ENCODE measurements at regions not wholly inside any gene's neighbourhood (a gene's known extent, or its start where the extent isn't known, plus 50 kb on each side); places are given as distances from the start of the nearest gene placed in this dataset.
"Not testable (repeated sequence)": the region's sequence is repeated elsewhere in the genome, so short reads cannot be mapped to it uniquely, and the experiment has no call there.

DNA sequence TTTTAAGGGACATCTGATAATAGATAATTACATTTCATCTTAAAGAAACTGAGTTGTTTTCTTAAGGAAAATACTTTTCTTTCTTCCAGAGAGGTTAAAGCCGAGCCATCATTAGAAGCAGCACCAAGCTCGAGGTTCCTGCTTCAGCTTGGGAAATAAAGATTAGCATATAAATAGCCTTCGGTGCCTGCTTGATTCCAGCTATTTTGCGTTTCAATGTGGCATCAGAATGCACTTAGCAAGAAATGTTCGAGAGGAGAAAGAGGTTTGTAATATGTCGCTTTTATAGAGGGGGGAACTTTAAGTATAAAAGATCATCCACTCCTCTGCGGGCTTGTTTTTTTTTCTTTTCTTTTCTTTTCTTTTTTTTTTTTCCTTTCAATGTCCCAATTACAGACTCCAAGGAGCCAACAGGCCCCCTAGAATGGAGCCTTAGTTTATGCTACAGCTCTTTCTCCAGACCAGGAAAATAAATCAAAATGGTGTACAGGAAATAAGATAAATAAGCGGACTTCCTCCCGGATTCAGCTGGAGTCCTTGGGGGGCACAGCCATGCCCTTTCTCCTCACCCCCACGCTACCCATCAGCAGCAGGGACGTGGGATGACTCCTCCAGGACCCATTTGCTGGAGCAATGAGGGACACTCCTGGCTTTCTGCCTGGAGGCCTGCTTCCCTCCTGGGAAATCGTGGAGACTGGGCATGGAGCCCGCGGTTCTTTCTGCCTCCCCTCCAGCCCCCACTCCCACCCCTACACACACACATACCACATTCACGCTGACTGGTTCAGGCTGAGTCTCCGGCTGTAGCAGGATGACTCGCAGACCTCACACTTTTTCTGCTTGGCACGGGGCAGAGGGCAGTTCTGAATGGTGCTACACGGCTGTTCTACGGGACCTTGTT lies 131.6 kb downstream of the RRAGC start:
- BruUV-seq (replicated peaks): no TSS peak
- Mint-ChIP-seq H3K36me3 (ENCODE audit: insufficient read depth, unreplicated experiment) (no peaks in the 10 kb centered on the region), H3K27ac (ENCODE audit: low read depth, unreplicated experiment) (no peak overlapping the region), H3K4me3 (ENCODE audit: unreplicated experiment) (no peak overlapping the region), H3K9me3 (ENCODE audit: unreplicated experiment) (no peaks in the 10 kb centered on the region), H3K4me1 (ENCODE audit: insufficient read depth, unreplicated experiment) (peaks cover 21% of the 10 kb centered on the region), H3K27me3 (ENCODE audit: insufficient read depth, unreplicated experiment) (peaks cover 25% of the 10 kb centered on the region)
- ChIA-PET CTCF (no interaction called here), POLR2A (interaction anchor here (0.7 kb wide), 1 partner anchor 12 kb away, joined by 3 read pairs; no protein-coding TSS in a partner anchor)
- intact Hi-C loops (cut with micrococcal nuclease): no loop called here
- TF ChIP-seq, protein P1, sequence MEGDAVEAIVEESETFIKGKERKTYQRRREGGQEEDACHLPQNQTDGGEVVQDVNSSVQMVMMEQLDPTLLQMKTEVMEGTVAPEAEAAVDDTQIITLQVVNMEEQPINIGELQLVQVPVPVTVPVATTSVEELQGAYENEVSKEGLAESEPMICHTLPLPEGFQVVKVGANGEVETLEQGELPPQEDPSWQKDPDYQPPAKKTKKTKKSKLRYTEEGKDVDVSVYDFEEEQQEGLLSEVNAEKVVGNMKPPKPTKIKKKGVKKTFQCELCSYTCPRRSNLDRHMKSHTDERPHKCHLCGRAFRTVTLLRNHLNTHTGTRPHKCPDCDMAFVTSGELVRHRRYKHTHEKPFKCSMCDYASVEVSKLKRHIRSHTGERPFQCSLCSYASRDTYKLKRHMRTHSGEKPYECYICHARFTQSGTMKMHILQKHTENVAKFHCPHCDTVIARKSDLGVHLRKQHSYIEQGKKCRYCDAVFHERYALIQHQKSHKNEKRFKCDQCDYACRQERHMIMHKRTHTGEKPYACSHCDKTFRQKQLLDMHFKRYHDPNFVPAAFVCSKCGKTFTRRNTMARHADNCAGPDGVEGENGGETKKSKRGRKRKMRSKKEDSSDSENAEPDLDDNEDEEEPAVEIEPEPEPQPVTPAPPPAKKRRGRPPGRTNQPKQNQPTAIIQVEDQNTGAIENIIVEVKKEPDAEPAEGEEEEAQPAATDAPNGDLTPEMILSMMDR (IDR thresholded peaks at IDR 0.05; ENCODE audit: unreplicated experiment): no peak
- peak; percentile 68 for DNase-seq (ENCODE audit: unreplicated experiment)

DNA sequence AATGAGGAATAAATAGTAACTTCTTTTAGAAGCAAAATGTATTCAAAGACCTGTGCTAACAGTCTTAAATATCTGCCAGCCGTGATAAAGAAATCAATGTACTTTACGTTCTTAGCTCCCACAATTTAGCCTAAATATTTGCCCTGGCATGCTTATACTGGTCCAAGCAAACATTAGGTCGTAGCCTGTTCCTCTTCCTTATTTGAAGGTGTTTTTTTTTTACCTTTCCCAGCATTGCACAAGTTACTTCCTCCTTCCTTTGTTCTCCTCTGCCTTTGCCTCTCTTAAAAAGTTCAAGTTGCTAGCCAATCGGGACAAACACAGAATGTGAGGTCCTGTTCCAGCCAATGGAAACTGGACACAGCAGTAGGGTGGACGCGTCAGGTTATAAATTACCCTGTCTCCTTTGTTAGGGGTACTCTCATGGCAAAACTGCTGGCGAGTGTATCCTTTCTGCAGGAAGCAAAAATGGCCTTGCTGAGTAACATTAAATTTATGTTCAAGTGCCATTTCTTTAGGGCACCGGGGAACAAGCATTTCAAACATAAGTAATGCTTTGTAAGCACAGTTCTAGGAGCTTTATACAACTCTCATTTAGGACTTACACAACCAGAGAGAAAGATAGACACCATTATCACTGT lies 134.1 kb downstream of the RRAGC start:
- DNase-seq (ENCODE audit: unreplicated experiment); H3K4me3 Mint-ChIP-seq (ENCODE audit: unreplicated experiment); H3K36me3 Mint-ChIP-seq (ENCODE audit: insufficient read depth, unreplicated experiment); intact Hi-C loops (cut with micrococcal nuclease); H3K27ac Mint-ChIP-seq (ENCODE audit: low read depth, unreplicated experiment); POLR2A ChIA-PET; H3K4me1 Mint-ChIP-seq (ENCODE audit: insufficient read depth, unreplicated experiment); CTCF ChIA-PET; H3K9me3 Mint-ChIP-seq (ENCODE audit: unreplicated experiment); BruUV-seq (replicated peaks): not testable (repeated sequence)
- peaks cover 37% of the 10 kb centered on the region for H3K27me3 Mint-ChIP-seq (ENCODE audit: insufficient read depth, unreplicated experiment)

DNA sequence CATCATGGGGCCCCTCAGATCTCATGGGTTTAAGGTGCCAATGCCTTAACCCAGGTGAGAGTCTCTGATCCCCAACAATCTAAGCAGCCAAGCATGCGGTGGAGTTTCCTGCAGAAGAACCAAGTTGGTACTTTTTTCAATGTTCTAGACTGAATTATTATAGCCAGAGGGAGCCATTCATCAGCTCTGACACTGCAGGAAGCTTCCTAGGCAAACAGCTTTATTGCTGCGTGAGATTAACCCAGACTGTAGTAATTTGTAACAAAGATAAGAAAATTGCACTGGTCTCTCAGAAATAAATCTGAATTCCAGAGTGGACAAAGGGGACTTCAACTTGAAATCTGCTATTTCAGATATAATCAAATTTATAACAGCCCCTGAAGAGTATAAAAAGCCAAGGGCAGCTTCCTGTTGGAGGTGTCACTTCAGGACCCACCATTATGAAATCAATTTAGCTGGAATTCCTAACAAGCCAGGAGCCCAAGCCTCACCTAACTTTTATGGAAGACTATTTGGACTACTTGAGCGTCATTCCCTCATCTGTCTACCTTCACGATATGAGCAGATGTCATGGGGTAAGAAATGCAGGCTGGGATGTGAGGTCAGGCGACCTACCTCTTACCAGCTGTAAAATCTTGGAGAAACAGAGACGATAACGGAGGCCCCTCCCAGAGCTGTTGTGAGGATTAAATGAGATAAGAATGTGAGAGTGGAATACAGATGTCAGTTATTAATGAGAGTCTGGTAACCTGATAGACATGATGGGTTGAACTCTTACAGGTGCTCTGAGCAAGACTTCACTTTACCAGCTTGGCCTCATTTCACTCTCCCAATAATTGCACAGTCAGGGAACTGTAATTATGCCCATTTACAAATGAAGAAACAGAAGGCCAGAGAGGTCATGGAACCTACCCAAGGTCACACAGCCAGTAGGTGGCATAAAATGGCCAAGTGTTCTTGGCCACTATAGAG lies 135.1 kb downstream of the RRAGC start:
- Mint-ChIP-seq H3K4me3 (ENCODE audit: unreplicated experiment) (no peak overlapping the region), H3K27me3 (ENCODE audit: insufficient read depth, unreplicated experiment) (peaks cover 41% of the 10 kb centered on the region), H3K4me1 (ENCODE audit: insufficient read depth, unreplicated experiment) (peaks cover 6% of the 10 kb centered on the region), H3K9me3 (ENCODE audit: unreplicated experiment) (no peaks in the 10 kb centered on the region), H3K27ac (ENCODE audit: low read depth, unreplicated experiment) (no peak overlapping the region), H3K36me3 (ENCODE audit: insufficient read depth, unreplicated experiment) (no peaks in the 10 kb centered on the region)
- DNase-seq (ENCODE audit: unreplicated experiment): no peak
- ChIA-PET POLR2A (no interaction called here), CTCF (no interaction called here)
- TF ChIP-seq, protein P1 (IDR thresholded peaks at IDR 0.05; ENCODE audit: unreplicated experiment): no peak
- BruUV-seq (replicated peaks): no TSS peak
- intact Hi-C loops (cut with micrococcal nuclease): no loop called here

DNA sequence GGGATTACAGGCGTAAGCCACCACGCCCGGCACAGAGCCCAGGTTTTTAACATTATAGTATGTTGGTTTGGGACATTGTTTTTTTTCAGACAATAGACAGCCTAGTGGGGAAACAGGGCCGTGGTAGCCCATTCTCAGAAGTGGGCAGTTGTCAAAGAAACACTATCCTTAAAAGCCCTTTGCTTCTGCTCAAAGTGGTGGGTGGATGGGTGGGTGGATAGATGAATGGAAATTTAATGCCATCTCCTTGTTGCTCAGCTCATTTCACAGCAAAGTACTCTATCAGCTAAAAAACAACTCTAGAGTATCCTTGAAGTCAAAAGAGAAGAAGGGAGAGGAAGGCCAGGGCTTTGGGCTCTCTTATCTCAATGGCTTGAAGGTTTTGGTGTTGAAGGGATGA lies 137.8 kb downstream of the RRAGC start:
- no peak overlapping the region for H3K4me3 Mint-ChIP-seq (ENCODE audit: unreplicated experiment)
- H3K4me1 Mint-ChIP-seq (ENCODE audit: insufficient read depth, unreplicated experiment): no peaks in the 10 kb centered on the region
- ChIA-PET POLR2A (interaction anchor here (0.7 kb wide), 1 partner anchor 401 kb away, joined by 3 read pairs; no protein-coding TSS in a partner anchor), CTCF (no interaction called here)
- H3K36me3 Mint-ChIP-seq (ENCODE audit: insufficient read depth, unreplicated experiment): no peaks in the 10 kb centered on the region
- intact Hi-C loops (cut with micrococcal nuclease): no loop called here
- DNase-seq (ENCODE audit: unreplicated experiment): no peak
- H3K27me3 Mint-ChIP-seq (ENCODE audit: insufficient read depth, unreplicated experiment): peaks cover 41% of the 10 kb centered on the region
- H3K9me3 Mint-ChIP-seq (ENCODE audit: unreplicated experiment): no peaks in the 10 kb centered on the region
- TF ChIP-seq, protein P1 (IDR thresholded peaks at IDR 0.05; ENCODE audit: unreplicated experiment): no peak
- no TSS peak for BruUV-seq (replicated peaks)
- H3K27ac Mint-ChIP-seq (ENCODE audit: low read depth, unreplicated experiment): no peak overlapping the region
